ENCODE measurements at regions not wholly inside any gene's neighbourhood (a gene's known extent, or its start where the extent isn't known, plus 50 kb on each side); places are given as distances from the start of the nearest gene placed in this dataset.

- TF ChIP-seq, protein P1, sequence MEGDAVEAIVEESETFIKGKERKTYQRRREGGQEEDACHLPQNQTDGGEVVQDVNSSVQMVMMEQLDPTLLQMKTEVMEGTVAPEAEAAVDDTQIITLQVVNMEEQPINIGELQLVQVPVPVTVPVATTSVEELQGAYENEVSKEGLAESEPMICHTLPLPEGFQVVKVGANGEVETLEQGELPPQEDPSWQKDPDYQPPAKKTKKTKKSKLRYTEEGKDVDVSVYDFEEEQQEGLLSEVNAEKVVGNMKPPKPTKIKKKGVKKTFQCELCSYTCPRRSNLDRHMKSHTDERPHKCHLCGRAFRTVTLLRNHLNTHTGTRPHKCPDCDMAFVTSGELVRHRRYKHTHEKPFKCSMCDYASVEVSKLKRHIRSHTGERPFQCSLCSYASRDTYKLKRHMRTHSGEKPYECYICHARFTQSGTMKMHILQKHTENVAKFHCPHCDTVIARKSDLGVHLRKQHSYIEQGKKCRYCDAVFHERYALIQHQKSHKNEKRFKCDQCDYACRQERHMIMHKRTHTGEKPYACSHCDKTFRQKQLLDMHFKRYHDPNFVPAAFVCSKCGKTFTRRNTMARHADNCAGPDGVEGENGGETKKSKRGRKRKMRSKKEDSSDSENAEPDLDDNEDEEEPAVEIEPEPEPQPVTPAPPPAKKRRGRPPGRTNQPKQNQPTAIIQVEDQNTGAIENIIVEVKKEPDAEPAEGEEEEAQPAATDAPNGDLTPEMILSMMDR (IDR thresholded peaks at IDR 0.05), result no peak
- no peak for TF ChIP-seq POLR2A (IDR thresholded peaks at IDR 0.05)
- no peak for TF ChIP-seq POLR2AphosphoS5 (IDR thresholded peaks at IDR 0.05; ENCODE audit: insufficient read depth in 1 of 2, low read depth in 1 of 2)
These were observed 111.4 kb upstream of the MYOCD start for GRCh38 chr17:12554251-12554650.
